ENCODE measurements at regions not wholly inside any gene's neighbourhood (a gene's known extent, or its start where the extent isn't known, plus 50 kb on each side); places are given as distances from the start of the nearest gene placed in this dataset.

GRCh38 chr2:147247749-147248148, 597.1 kb upstream of the ACVR2A start:
- DNase-seq (ENCODE audit: low spot score in 2 of 2) = no peak
- FAIRE-seq = no peak

GRCh38 chr2:147242445-147242844, 602.4 kb upstream of the ACVR2A start:
- FAIRE-seq = no peak

GRCh38 chr2:147236601-147237000, 608.2 kb upstream of the ACVR2A start:
- FAIRE-seq (no peak), DNase-seq (ENCODE audit: low spot score in 2 of 2) (no peak)

More at GRCh38 chr2:147242445-147242844, 602.4 kb upstream of the ACVR2A start:
- no peak for DNase-seq (ENCODE audit: low spot score in 2 of 2)

GRCh38 chr2:147232225-147232669, 612.6 kb upstream of the ACVR2A start:
- DNase-seq (ENCODE audit: low spot score in 2 of 2) (no peak), FAIRE-seq (no peak)

- FAIRE-seq (no peak), DNase-seq (ENCODE audit: low spot score in 2 of 2) (no peak)
These were observed 613.2 kb upstream of the ACVR2A start for GRCh38 chr2:147231607-147232006.

GRCh38 chr2:147231081-147231480, 613.7 kb upstream of the ACVR2A start:
- no peak for FAIRE-seq
- DNase-seq (ENCODE audit: low spot score in 2 of 2) = no peak

- no peak for DNase-seq (ENCODE audit: low spot score in 2 of 2)
- FAIRE-seq = no peak
These were observed 617.5 kb upstream of the ACVR2A start for GRCh38 chr2:147227313-147227712.

- FAIRE-seq (no peak), DNase-seq (ENCODE audit: low spot score in 2 of 2) (no peak)
These were observed 620.8 kb upstream of the ACVR2A start for GRCh38 chr2:147224070-147224469.

GRCh38 chr2:147223553-147224060, 621.2 kb upstream of the ACVR2A start:
- no peak for FAIRE-seq

GRCh38 chr2:147223119-147223518, 621.7 kb upstream of the ACVR2A start:
- FAIRE-seq (no peak), DNase-seq (ENCODE audit: low spot score in 2 of 2) (no peak)

More at GRCh38 chr2:147223553-147224060, 621.2 kb upstream of the ACVR2A start:
- DNase-seq (ENCODE audit: low spot score in 2 of 2) = no peak

GRCh38 chr2:147222506-147222905, 622.3 kb upstream of the ACVR2A start:
- DNase-seq (ENCODE audit: low spot score in 2 of 2) (no peak), FAIRE-seq (no peak)

GRCh38 chr2:147214914-147215313, 629.9 kb upstream of the ACVR2A start:
- FAIRE-seq (no peak), DNase-seq (ENCODE audit: low spot score in 2 of 2) (no peak)

- FAIRE-seq (no peak), DNase-seq (ENCODE audit: low spot score in 2 of 2) (no peak)
These were observed 633.3 kb upstream of the ACVR2A start for GRCh38 chr2:147211484-147211883.

GRCh38 chr2:147204102-147204501, 640.7 kb upstream of the ACVR2A start:
- FAIRE-seq (no peak), DNase-seq (ENCODE audit: low spot score in 2 of 2) (no peak)

- DNase-seq (ENCODE audit: low spot score in 2 of 2) = no peak
- FAIRE-seq = no peak
These were observed 646.1 kb upstream of the ACVR2A start for GRCh38 chr2:147198651-147199171.

GRCh38 chr2:147197754-147198483, 646.9 kb upstream of the ACVR2A start:
- FAIRE-seq (no peak), DNase-seq (ENCODE audit: low spot score in 2 of 2) (no peak)

- DNase-seq (ENCODE audit: low spot score in 2 of 2) (no peak), FAIRE-seq (no peak)
These were observed 662.6 kb upstream of the ACVR2A start for GRCh38 chr2:147182260-147182659.

- DNase-seq (ENCODE audit: low spot score in 2 of 2) (no peak), FAIRE-seq (no peak)
These were observed 663.3 kb upstream of the ACVR2A start for GRCh38 chr2:147181351-147182029.

- FAIRE-seq = no peak
- no peak for DNase-seq (ENCODE audit: low spot score in 2 of 2)
These were observed 667.6 kb upstream of the ACVR2A start for GRCh38 chr2:147177071-147177857.

GRCh38 chr2:147174824-147175254, 670.0 kb upstream of the ACVR2A start:
- no peak for DNase-seq (ENCODE audit: low spot score in 2 of 2)
- FAIRE-seq = no peak

GRCh38 chr2:147173798-147174197, 671.0 kb upstream of the ACVR2A start:
- FAIRE-seq (no peak), DNase-seq (ENCODE audit: low spot score in 2 of 2) (no peak)
